ENCODE measurements at regions not wholly inside any gene's neighbourhood (a gene's known extent, or its start where the extent isn't known, plus 50 kb on each side); places are given as distances from the start of the nearest gene placed in this dataset.

- Histone ChIP-seq H3K27ac (ENCODE audit: insufficient read depth, low read length) (no peak overlapping the region), H2BK5ac (ENCODE audit: low read depth, low read length, poor library complexity, severe bottlenecking) (no peak overlapping the region), H3K4me3 (ENCODE audit: insufficient read depth, low read depth, low read length) (no peak overlapping the region), H4K20me1 (ENCODE audit: insufficient read depth, low read length) (no peaks in the 10 kb centered on the region), H3K56ac (ENCODE audit: extremely low read depth, insufficient read depth, low read length) (no peak overlapping the region), H3K27me3 (ENCODE audit: control insufficient read depth, insufficient read depth, low read length) (no peaks in the 10 kb centered on the region), H4K91ac (ENCODE audit: insufficient read depth, low read depth, low read length) (no peak overlapping the region), H3K9me3 (ENCODE audit: control insufficient read depth, insufficient read depth, low read length) (peaks cover 64% of the 10 kb centered on the region), H3K9me1 (ENCODE audit: insufficient read depth, low read length) (no peaks in the 10 kb centered on the region), H2BK15ac (ENCODE audit: low read depth, low read length) (no peak overlapping the region), H3K14ac (replicated peaks; ENCODE audit: low read depth, low read length) (no peak overlapping the region), H2BK120ac (ENCODE audit: low read depth, low read length) (no peak overlapping the region), H3K4me2 (ENCODE audit: low read depth, low read length) (no peak overlapping the region), H3K9ac (ENCODE audit: low read depth, low read length) (no peak overlapping the region), H2BK20ac (ENCODE audit: low read depth, low read length) (no peak overlapping the region), H4K8ac (ENCODE audit: low read depth in 2 of 2, low read length in 2 of 2) (no peak overlapping the region), H4K5ac (ENCODE audit: low read depth, low read length) (no peak overlapping the region), H3K23ac (ENCODE audit: low read depth, low read length) (no peak overlapping the region), H2AK9ac (replicated peaks; ENCODE audit: low read depth, low read length, poor library complexity) (no peak overlapping the region), H2AFZ (replicated peaks; ENCODE audit: low read length, poor library complexity) (no peak overlapping the region), H3K36me3 (ENCODE audit: control insufficient read depth, insufficient read depth, low read length) (no peaks in the 10 kb centered on the region), H3K4me1 (ENCODE audit: control insufficient read depth, insufficient read depth, low read length) (no peaks in the 10 kb centered on the region), H2AK5ac (ENCODE audit: low read depth, low read length) (no peak overlapping the region), H3K18ac (ENCODE audit: low read depth, low read length) (no peak overlapping the region), H3K79me1 (ENCODE audit: low read depth in 1 of 2, low read length in 2 of 2) (no peaks in the 10 kb centered on the region), H3K4ac (ENCODE audit: low read depth, low read length) (no peak overlapping the region)
- dilution Hi-C loops (cut with HindIII; ENCODE audit: low sequenced_read_pairs, unreplicated experiment) (no loop called here), intact Hi-C loops (cut with micrococcal nuclease) (no loop called here), in situ Hi-C loops (cut with MboI; ENCODE audit: low sequenced_read_pairs) (no loop called here)
- no peak for DNase-seq
- TF ChIP-seq POLR2A (IDR thresholded peaks at IDR 0.05; ENCODE audit: low read depth, low read length) (no peak), RCOR1 (IDR thresholded peaks at IDR 0.05; ENCODE audit: insufficient replicate concordance, low read length) (no peak), CHD1 (IDR thresholded peaks at IDR 0.05; ENCODE audit: low read depth, low read length) (no peak), FOS (IDR thresholded peaks at IDR 0.05; ENCODE audit: low read depth, low read length) (no peak), USF2 (IDR thresholded peaks at IDR 0.05; ENCODE audit: low read depth, low read length) (no peak)
- CTCF ChIA-PET, result no interaction called here
- ATAC-seq (ENCODE audit: low read depth), result no peak
- no TSS peak for BruUV-seq (replicated peaks)
- 19% methylated on average over 4 of the region's 18 CpGs; no CpG with 5 or more reads in 1 of the 2 experiments for WGBS, 2 experiments (ENCODE audit: extremely low coverage in 2 of 2, insufficient read length in 1 of 2)
- POLR2A ChIA-PET (ENCODE audit: unreplicated experiment), result no interaction called here
Measured at GRCh38 chr22:49350441-49351121, 477.1 kb downstream of the BRD1 start.

All from IMR-90 (cell line).